GM12878 (cell line): ENCODE measurements at regions not wholly inside any gene's neighbourhood (a gene's known extent, or its start where the extent isn't known, plus 50 kb on each side); places are given as distances from the start of the nearest gene placed in this dataset.

Source experiments
- ATAC-seq: fragments of 200-7000 bp; cut with Tn5 transposase; 3 replicates; pipeline ENCODE4 v1.9.1; 2020; ENCODE audit warnings: mild to moderate bottlenecking, moderate library complexity
- BruUV-seq: library from RNA; stranded (reverse); fragments of 400-500 nt; replicated peaks from 2 replicates; lab custom pipeline; 2021; lab: Mats Ljungman, UMichigan
- CTCF ChIA-PET: fragments of 300-600 bp; sonication (Branson Sonifier 250); formaldehyde crosslinking; extraction: SDS; loops from one replicate; lab custom pipeline; 2021; ENCODE audit warnings: inconsistent platforms; lab: Yijun Ruan, JAX
- POLR2A ChIA-PET: fragments of 350-600 bp; formaldehyde crosslinking; extraction: SDS; loops from one replicate; lab custom pipeline; 2021; ENCODE audit warnings: inconsistent platforms; lab: Charles Lee
- RAD21 ChIA-PET: fragments of 300-600 bp; sonication (Branson Sonifier 250); formaldehyde crosslinking; loops from one replicate; lab custom pipeline; 2023; ENCODE audit warnings: antibody characterized with exemption; ENCODE audit not compliant: unreplicated experiment; lab: Charles Lee
- SMC1A ChIA-PET: fragments of 300-600 bp; sonication (Branson Sonifier 250); formaldehyde crosslinking; loops from one replicate; lab custom pipeline; 2023; ENCODE audit not compliant: unreplicated experiment, uncharacterized antibody; lab: Charles Lee
- DNase-seq: peaks from one replicate; pipeline ENCODE4 v3.0.0-alpha.2; 2011; ENCODE audit warnings: low read depth, low spot score
- FAIRE-seq: peaks from 3 replicates; lab custom pipeline; 2011; peaks lifted over from hg19 to GRCh38; lab: Jason Lieb, UNC
- H2AFZ ChIP-seq: 2 replicates; pipeline ENCODE4 v1.6.0; 2011; ENCODE audit warnings: low read depth, low read length, control low read depth; ENCODE audit not compliant: control insufficient read depth
- H3K27ac ChIP-seq: 2 replicates; pipeline ENCODE4 v1.5.1; 2011; ENCODE audit warnings: control low read depth; ENCODE audit not compliant: control insufficient read depth, insufficient read depth
- H3K27me3 ChIP-seq, 2 experiments: replicated peaks in 1 of 2; 2 replicates each; pipeline versions ENCODE4 v1.6.0 to v1.6.1; 2011; ENCODE audit warnings: low read length in 1 of 2; ENCODE audit not compliant: control insufficient read depth in 2 of 2, insufficient read depth in 2 of 2
- H3K36me3 ChIP-seq, 2 experiments: 2 replicates each; pipeline ENCODE4 v1.5.1; 2011; ENCODE audit warnings: low read length in 1 of 2; ENCODE audit not compliant: control insufficient read depth in 2 of 2, insufficient read depth in 2 of 2
- H3K4me1 ChIP-seq: 2 replicates; pipeline ENCODE4 v1.6.1; 2011; ENCODE audit warnings: mild to moderate bottlenecking, low read length, moderate library complexity, mixed read lengths; ENCODE audit not compliant: control insufficient read depth, insufficient read depth
- H3K4me2 ChIP-seq: 2 replicates; pipeline ENCODE4 v1.6.0; 2011; ENCODE audit warnings: control low read depth; ENCODE audit not compliant: control insufficient read depth, insufficient read depth
- H3K4me3 ChIP-seq: fragments of 200-600 bp; sonication (generic); 2 replicates; pipeline ENCODE4 v1.5.1; 2016
- H3K79me2 ChIP-seq: 2 replicates; pipeline ENCODE4 v1.6.0; 2011; ENCODE audit warnings: low read length; ENCODE audit not compliant: control insufficient read depth, insufficient read depth
- H3K9ac ChIP-seq: 2 replicates; pipeline ENCODE4 v1.8.0; 2011; ENCODE audit warnings: low read length, control low read depth, mixed read lengths; ENCODE audit not compliant: control insufficient read depth, insufficient read depth
- H3K9me3 ChIP-seq: replicated peaks from 3 replicates; pipeline ENCODE4 v1.5.1; 2011; ENCODE audit warnings: mild to moderate bottlenecking, low read length; ENCODE audit not compliant: control insufficient read depth, insufficient read depth
- H4K20me1 ChIP-seq: 2 replicates; pipeline ENCODE4 v1.6.0; 2011; ENCODE audit not compliant: control insufficient read depth, insufficient read depth
- SMC3 ChIP-seq: IDR thresholded peaks from 2 replicates; pipeline ENCODE4 v1.6.1; 2011; ENCODE audit warnings: low read length, improper control_type of control experiment, borderline replicate concordance
- SUPT20H ChIP-seq: IDR thresholded peaks from 2 replicates; pipeline ENCODE4 v1.6.1; 2011; ENCODE audit warnings: low read depth, mild to moderate bottlenecking, low read length, moderate library complexity, borderline replicate concordance; ENCODE audit not compliant: control insufficient read depth
- YY1 ChIP-seq: IDR thresholded peaks from 2 replicates; pipeline ENCODE4 v1.6.1; 2011; ENCODE audit warnings: low read depth, mild to moderate bottlenecking, low read length
- ZNF384 ChIP-seq: IDR thresholded peaks from 2 replicates; pipeline ENCODE4 v1.6.1; 2012; ENCODE audit warnings: low read depth, mild to moderate bottlenecking, low read length, improper control_type of control experiment, borderline replicate concordance
- WGBS: methylation state at CpG from one replicate; pipeline ENCODE4 v1.1.6; 2016; ENCODE audit warnings: low lambda C conversion rate; ENCODE audit not compliant: insufficient replicate concordance, insufficient coverage; ENCODE audit errors: missing lambda C conversion rate; 5-methylcytosine and 5-hydroxymethylcytosine counted together
- in situ Hi-C: fragments of 300-500 bp; cut with MboI; formaldehyde crosslinking; loops from 9 replicates; pipeline ENCODE4 v1.14.3; 2018; ENCODE audit warnings: mixed read lengths
- intact Hi-C: fragments of 100-400 bp; cut with micrococcal nuclease; formaldehyde crosslinking; loops from one replicate; pipeline ENCODE4 v1.14.2; 2022; ENCODE audit not compliant: unreplicated experiment
- TF ChIP-seq, protein P1 (sequence below): fragments of 450-650 bp; formaldehyde crosslinking; IDR thresholded peaks from 2 replicates; pipeline ENCODE4 v1.4.0; 2022; ENCODE audit warnings: mild to moderate bottlenecking, moderate library complexity
- TF ChIP-seq, protein P2 (sequence below): IDR thresholded peaks from 2 replicates; pipeline ENCODE4 v1.6.1; 2011; ENCODE audit warnings: mild to moderate bottlenecking, low read depth, low read length, moderate library complexity; ENCODE audit not compliant: insufficient replicate concordance

DNA sequence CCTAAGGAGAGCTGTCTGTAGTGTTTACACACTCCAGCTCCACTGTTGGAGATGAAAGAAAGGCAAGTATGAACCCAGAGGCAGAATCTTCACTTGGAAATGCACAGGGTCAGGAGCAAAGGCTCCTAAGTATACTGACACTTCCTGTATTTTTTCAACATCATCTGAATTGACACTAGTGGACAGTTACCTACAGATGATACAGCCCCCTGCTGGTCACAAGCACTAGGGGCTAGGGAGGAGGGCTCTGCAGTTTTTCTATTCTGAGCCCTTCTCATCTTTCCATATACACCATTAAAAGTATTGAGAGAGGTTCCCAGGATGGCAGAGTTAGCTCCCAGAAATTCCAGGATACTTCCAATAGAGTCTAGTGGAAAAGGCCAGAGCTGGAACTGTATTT is 290.3 kb upstream of the API5 start (continued):
- TF ChIP-seq, protein P1, sequence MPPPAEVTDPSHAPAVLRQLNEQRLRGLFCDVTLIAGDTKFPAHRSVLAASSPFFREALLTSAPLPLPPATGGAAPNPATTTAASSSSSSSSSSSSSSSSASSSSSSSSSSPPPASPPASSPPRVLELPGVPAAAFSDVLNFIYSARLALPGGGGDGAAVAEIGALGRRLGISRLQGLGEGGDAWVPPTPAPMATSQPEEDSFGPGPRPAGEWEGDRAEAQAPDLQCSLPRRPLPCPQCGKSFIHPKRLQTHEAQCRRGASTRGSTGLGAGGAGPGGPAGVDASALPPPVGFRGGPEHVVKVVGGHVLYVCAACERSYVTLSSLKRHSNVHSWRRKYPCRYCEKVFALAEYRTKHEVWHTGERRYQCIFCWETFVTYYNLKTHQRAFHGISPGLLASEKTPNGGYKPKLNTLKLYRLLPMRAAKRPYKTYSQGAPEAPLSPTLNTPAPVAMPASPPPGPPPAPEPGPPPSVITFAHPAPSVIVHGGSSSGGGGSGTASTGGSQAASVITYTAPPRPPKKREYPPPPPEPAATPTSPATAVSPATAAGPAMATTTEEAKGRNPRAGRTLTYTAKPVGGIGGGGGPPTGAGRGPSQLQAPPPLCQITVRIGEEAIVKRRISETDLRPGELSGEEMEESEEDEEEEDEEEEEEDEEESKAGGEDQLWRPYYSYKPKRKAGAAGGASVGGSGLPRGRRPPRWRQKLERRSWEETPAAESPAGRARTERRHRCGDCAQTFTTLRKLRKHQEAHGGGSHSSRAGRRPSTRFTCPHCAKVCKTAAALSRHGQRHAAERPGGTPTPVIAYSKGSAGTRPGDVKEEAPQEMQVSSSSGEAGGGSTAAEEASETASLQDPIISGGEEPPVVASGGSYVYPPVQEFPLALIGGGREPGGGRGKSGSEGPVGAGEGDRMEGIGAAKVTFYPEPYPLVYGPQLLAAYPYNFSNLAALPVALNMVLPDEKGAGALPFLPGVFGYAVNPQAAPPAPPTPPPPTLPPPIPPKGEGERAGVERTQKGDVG: no peak
- peak; percentile 44; the same call in 1 of the 2 replicates for TF ChIP-seq SMC3

DNA sequence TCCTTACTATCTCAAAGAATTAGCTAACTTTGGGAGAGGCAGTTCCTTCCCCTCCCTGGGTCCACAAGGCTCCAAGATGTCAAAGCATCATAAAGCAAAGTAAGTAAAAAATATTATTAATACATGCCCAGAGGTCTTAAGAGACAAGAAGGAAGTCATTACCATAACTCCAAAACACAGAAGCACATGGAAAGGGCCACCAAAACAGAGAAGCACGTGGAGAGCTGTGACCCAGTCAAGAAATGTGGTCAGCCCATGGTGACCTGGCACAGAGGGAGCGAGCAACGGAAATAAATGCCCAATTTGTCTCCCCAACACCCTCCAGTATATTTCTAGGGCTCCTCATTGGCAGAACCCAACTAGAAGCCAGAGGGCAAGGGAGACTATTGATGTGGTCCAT is 277.5 kb upstream of the API5 start:
- no peak for DNase-seq
- ATAC-seq: no peak
- no peak overlapping the region for H3K4me2 ChIP-seq
- FAIRE-seq: no peak
- WGBS: 18% methylated on average over 3 of the region's 3 CpGs
- POLR2A ChIA-PET: no interaction called here
- no peaks in the 10 kb centered on the region for H3K36me3 ChIP-seq
- H3K27me3 ChIP-seq: no peaks in the 10 kb centered on the region
- in situ Hi-C loops (no loop called here), intact Hi-C loops (no loop called here)
- no peak for TF ChIP-seq ZNF384
- no peak for TF ChIP-seq YY1
- no peak for TF ChIP-seq SUPT20H
- TF ChIP-seq, protein P2, sequence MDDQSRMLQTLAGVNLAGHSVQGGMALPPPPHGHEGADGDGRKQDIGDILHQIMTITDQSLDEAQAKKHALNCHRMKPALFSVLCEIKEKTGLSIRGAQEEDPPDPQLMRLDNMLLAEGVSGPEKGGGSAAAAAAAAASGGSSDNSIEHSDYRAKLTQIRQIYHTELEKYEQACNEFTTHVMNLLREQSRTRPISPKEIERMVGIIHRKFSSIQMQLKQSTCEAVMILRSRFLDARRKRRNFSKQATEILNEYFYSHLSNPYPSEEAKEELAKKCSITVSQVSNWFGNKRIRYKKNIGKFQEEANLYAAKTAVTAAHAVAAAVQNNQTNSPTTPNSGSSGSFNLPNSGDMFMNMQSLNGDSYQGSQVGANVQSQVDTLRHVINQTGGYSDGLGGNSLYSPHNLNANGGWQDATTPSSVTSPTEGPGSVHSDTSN: no peak
- H2AFZ ChIP-seq: no peak overlapping the region
- CTCF ChIA-PET: no interaction called here
- H3K79me2 ChIP-seq: no peaks in the 10 kb centered on the region
- no peak overlapping the region for H3K27ac ChIP-seq
- no peak overlapping the region for H3K9ac ChIP-seq
- no peak overlapping the region for H3K4me3 ChIP-seq
- SMC1A ChIA-PET: no interaction called here
- H4K20me1 ChIP-seq: no peaks in the 10 kb centered on the region
- RAD21 ChIA-PET: no interaction called here
- BruUV-seq: no TSS peak
- H3K4me1 ChIP-seq: no peaks in the 10 kb centered on the region
- no peaks in the 10 kb centered on the region for H3K9me3 ChIP-seq
